IMR-90 (cell line): ENCODE measurements at regions not wholly inside any gene's neighbourhood (a gene's known extent, or its start where the extent isn't known, plus 50 kb on each side); places are given as distances from the start of the nearest gene placed in this dataset.

Experiments
- ATAC-seq: fragments of 200-7000 bp; cut with Tn5 transposase; 2 replicates; pipeline ENCODE4 v1.9.1; 2020; ENCODE audit warnings: low read depth, mild to moderate bottlenecking, moderate library complexity
- BruUV-seq: library from RNA; stranded (reverse); fragments of 400-500 nt; replicated peaks from 2 replicates; lab custom pipeline; 2021; lab: Mats Ljungman, UMichigan
- CTCF ChIA-PET: fragments of 300-600 bp; formaldehyde crosslinking; extraction: SDS; loops from one replicate; lab custom pipeline; 2021; ENCODE audit warnings: antibody characterized with exemption; lab: Yijun Ruan, JAX
- POLR2A ChIA-PET: fragments of 300-600 bp; sonication (Branson Sonifier 250); formaldehyde crosslinking; loops from one replicate; lab custom pipeline; 2022; ENCODE audit warnings: antibody characterized with exemption; ENCODE audit not compliant: unreplicated experiment; lab: Charles Lee
- DNase-seq: peaks from one replicate; pipeline ENCODE4 v3.0.0; 2013
- H2AFZ ChIP-seq: replicated peaks from 2 replicates; pipeline ENCODE3; 2013; ENCODE audit warnings: low read length, mild to moderate bottlenecking; ENCODE audit not compliant: poor library complexity
- H2AK5ac ChIP-seq: 2 replicates; pipeline ENCODE4 v1.6.1; 2013; ENCODE audit warnings: low read depth, low read length, inconsistent platforms
- H2AK9ac ChIP-seq: replicated peaks from 2 replicates; pipeline ENCODE3; 2013; ENCODE audit warnings: mild to moderate bottlenecking, low read depth, low read length, moderate library complexity; ENCODE audit not compliant: poor library complexity
- H2BK120ac ChIP-seq: 2 replicates; pipeline ENCODE4 v1.6.1; 2013; ENCODE audit warnings: low read depth, low read length, inconsistent platforms
- H2BK15ac ChIP-seq: 3 replicates; pipeline ENCODE4 v1.6.1; 2013; ENCODE audit warnings: low read depth, low read length, inconsistent platforms
- H2BK20ac ChIP-seq: 2 replicates; pipeline ENCODE4 v1.6.1; 2013; ENCODE audit warnings: low read depth, mild to moderate bottlenecking, inconsistent platforms, low read length, moderate library complexity
- H2BK5ac ChIP-seq: 2 replicates; pipeline ENCODE4 v1.6.1; 2013; ENCODE audit warnings: mild to moderate bottlenecking, low read depth, low read length, inconsistent platforms; ENCODE audit not compliant: poor library complexity, severe bottlenecking
- H3K14ac ChIP-seq: replicated peaks from 2 replicates; pipeline ENCODE4 v1.6.1; 2013; ENCODE audit warnings: low read depth, low read length, inconsistent platforms
- H3K18ac ChIP-seq: 2 replicates; pipeline ENCODE4 v1.6.1; 2013; ENCODE audit warnings: low read depth, low read length, control low read depth
- H3K23ac ChIP-seq: 2 replicates; pipeline ENCODE4 v1.6.1; 2013; ENCODE audit warnings: low read depth, low read length, inconsistent platforms
- H3K27ac ChIP-seq: 2 replicates; pipeline ENCODE4 v1.5.1; 2013; ENCODE audit warnings: mild to moderate bottlenecking, control low read depth, low read length; ENCODE audit not compliant: insufficient read depth
- H3K27me3 ChIP-seq: 2 replicates; pipeline ENCODE4 v1.6.1; 2013; ENCODE audit warnings: low read length; ENCODE audit not compliant: control insufficient read depth, insufficient read depth
- H3K36me3 ChIP-seq: 2 replicates; pipeline ENCODE4 v1.6.1; 2013; ENCODE audit warnings: low read length, mixed read lengths; ENCODE audit not compliant: control insufficient read depth, insufficient read depth
- H3K4ac ChIP-seq: 2 replicates; pipeline ENCODE4 v1.6.1; 2013; ENCODE audit warnings: low read depth, low read length, inconsistent platforms
- H3K4me1 ChIP-seq: 2 replicates; pipeline ENCODE4 v1.6.1; 2013; ENCODE audit warnings: low read length, mixed read lengths; ENCODE audit not compliant: control insufficient read depth, insufficient read depth
- H3K4me2 ChIP-seq: 2 replicates; pipeline ENCODE4 v1.6.1; 2013; ENCODE audit warnings: low read depth, mild to moderate bottlenecking, control low read depth, low read length, moderate library complexity
- H3K4me3 ChIP-seq: 2 replicates; pipeline ENCODE4 v1.5.1; 2013; ENCODE audit warnings: low read depth, mild to moderate bottlenecking, control low read depth, low read length, moderate library complexity; ENCODE audit not compliant: insufficient read depth
- H3K56ac ChIP-seq: 2 replicates; pipeline ENCODE4 v1.6.1; 2013; ENCODE audit warnings: low read length, inconsistent platforms; ENCODE audit not compliant: insufficient read depth; ENCODE audit errors: extremely low read depth
- H3K79me1 ChIP-seq, 2 experiments: 2 replicates each; pipeline ENCODE4 v1.6.1; 2013; ENCODE audit warnings: low read length in 2 of 2, inconsistent platforms in 1 of 2, low read depth in 1 of 2
- H3K9ac ChIP-seq: 2 replicates; pipeline ENCODE4 v1.6.1; 2013; ENCODE audit warnings: low read depth, low read length, control low read depth
- H3K9me1 ChIP-seq: 2 replicates; pipeline ENCODE4 v1.6.1; 2013; ENCODE audit warnings: low read length, inconsistent platforms; ENCODE audit not compliant: insufficient read depth
- H3K9me3 ChIP-seq: 2 replicates; pipeline ENCODE4 v1.6.1; 2013; ENCODE audit warnings: low read length; ENCODE audit not compliant: control insufficient read depth, insufficient read depth
- H4K20me1 ChIP-seq: 2 replicates; pipeline ENCODE4 v1.6.1; 2013; ENCODE audit warnings: low read length, inconsistent platforms; ENCODE audit not compliant: insufficient read depth
- H4K5ac ChIP-seq: 2 replicates; pipeline ENCODE4 v1.6.1; 2013; ENCODE audit warnings: mild to moderate bottlenecking, low read depth, low read length, control low read depth
- H4K8ac ChIP-seq, 2 experiments: 2 replicates each; pipeline ENCODE4 v1.6.1; 2013; ENCODE audit warnings: low read depth in 2 of 2, low read length in 2 of 2, control low read depth in 1 of 2, inconsistent platforms in 1 of 2
- H4K91ac ChIP-seq: 2 replicates; pipeline ENCODE4 v1.6.1; 2013; ENCODE audit warnings: low read depth, low read length, inconsistent platforms; ENCODE audit not compliant: insufficient read depth
- CEBPB ChIP-seq: IDR thresholded peaks from 2 replicates; pipeline ENCODE4 v1.6.1; 2012; ENCODE audit warnings: low read depth, low read length, improper control_type of control experiment
- CTCF ChIP-seq: conservative IDR thresholded peaks from 2 replicates; pipeline ENCODE4 v1.5.1; 2012; ENCODE audit warnings: mild to moderate bottlenecking, low read depth, low read length, improper control_type of control experiment
- FOS ChIP-seq: fragments of 150-350 bp; IDR thresholded peaks from 2 replicates; pipeline ENCODE4 v1.6.1; 2016; ENCODE audit warnings: low read depth, low read length
- MXI1 ChIP-seq: IDR thresholded peaks from 2 replicates; pipeline ENCODE4 v1.6.1; 2012; ENCODE audit warnings: low read depth, mild to moderate bottlenecking, low read length, moderate library complexity, borderline replicate concordance
- NFE2L2 ChIP-seq: fragments of 150-350 bp; IDR thresholded peaks from 2 replicates; pipeline ENCODE4 v1.6.1; 2016; ENCODE audit warnings: low read depth, mild to moderate bottlenecking, low read length
- POLR2A ChIP-seq: IDR thresholded peaks from 2 replicates; pipeline ENCODE4 v1.6.1; 2012; ENCODE audit warnings: mild to moderate bottlenecking, low read depth, low read length
- RAD21 ChIP-seq: IDR thresholded peaks from 2 replicates; pipeline ENCODE4 v1.6.1; 2012; ENCODE audit warnings: low read length, improper control_type of control experiment
- RCOR1 ChIP-seq: IDR thresholded peaks from 2 replicates; pipeline ENCODE4 v1.6.1; 2012; ENCODE audit warnings: mild to moderate bottlenecking, low read length, improper control_type of control experiment; ENCODE audit not compliant: insufficient replicate concordance
- RFX5 ChIP-seq: IDR thresholded peaks from 2 replicates; pipeline ENCODE4 v1.8.0; 2012; ENCODE audit warnings: low read depth, mild to moderate bottlenecking, low read length, moderate library complexity
- USF2 ChIP-seq: fragments of 150-350 bp; IDR thresholded peaks from 2 replicates; pipeline ENCODE4 v1.6.1; 2017; ENCODE audit warnings: mild to moderate bottlenecking, antibody characterized with exemption, low read length, low read depth
- WGBS, 2 experiments: methylation state at CpG; one replicate each; pipeline versions ENCODE4 v1.1.5 to v1.1.7; 2013; ENCODE audit warnings: missing lambda C conversion rate in 2 of 2; ENCODE audit not compliant: insufficient read length in 1 of 2; ENCODE audit errors: extremely low coverage in 2 of 2; 5-methylcytosine and 5-hydroxymethylcytosine counted together
- dilution Hi-C: fragments of 300-500 bp; cut with HindIII; formaldehyde crosslinking; loops from one replicate; pipeline ENCODE4 v1.14.3; 2018; ENCODE audit warnings: low sequenced_read_pairs; ENCODE audit not compliant: unreplicated experiment
- in situ Hi-C: fragments of 300-500 bp; cut with MboI; formaldehyde crosslinking; loops from 3 replicates; pipeline ENCODE4 v1.14.3; 2019; ENCODE audit warnings: low sequenced_read_pairs, inconsistent platforms, mixed read lengths
- intact Hi-C: fragments of 100-400 bp; cut with micrococcal nuclease; formaldehyde crosslinking; loops from 2 replicates; pipeline ENCODE4 v1.10.0; 2022
- TF ChIP-seq, protein P1 (sequence below): fragments of 150-350 bp; IDR thresholded peaks from 2 replicates; pipeline ENCODE4 v1.6.1; 2016; ENCODE audit warnings: low read depth, mild to moderate bottlenecking, low read length, moderate library complexity, borderline replicate concordance

DNA sequence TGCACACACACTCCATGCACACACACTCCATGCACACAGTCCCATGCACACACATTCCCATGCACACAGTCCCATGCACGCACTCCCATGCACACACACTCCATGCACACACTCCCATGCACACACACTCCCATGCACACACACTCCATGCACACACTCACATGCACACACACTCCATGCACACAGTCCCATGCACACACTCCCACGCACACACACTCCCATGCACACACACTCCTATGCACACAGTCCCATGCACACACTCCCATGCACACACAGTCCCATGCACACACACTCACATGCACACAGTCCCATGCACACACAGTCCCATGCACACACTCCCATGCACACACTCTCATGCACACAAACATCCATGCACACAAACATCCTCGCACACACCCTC is 168.4 kb downstream of the TTLL2 start:
- H3K9ac ChIP-seq: no peak overlapping the region
- no TSS peak for BruUV-seq
- no peaks in the 10 kb centered on the region for H3K4me1 ChIP-seq
- POLR2A ChIA-PET: no interaction called here
- no peak overlapping the region for H4K5ac ChIP-seq
- TF ChIP-seq CTCF (no peak), POLR2A (no peak), FOS (no peak), NFE2L2 (no peak), CEBPB (no peak), RCOR1 (no peak), USF2 (no peak), MXI1 (no peak), RAD21 (no peak), RFX5 (no peak)
- TF ChIP-seq, protein P1, sequence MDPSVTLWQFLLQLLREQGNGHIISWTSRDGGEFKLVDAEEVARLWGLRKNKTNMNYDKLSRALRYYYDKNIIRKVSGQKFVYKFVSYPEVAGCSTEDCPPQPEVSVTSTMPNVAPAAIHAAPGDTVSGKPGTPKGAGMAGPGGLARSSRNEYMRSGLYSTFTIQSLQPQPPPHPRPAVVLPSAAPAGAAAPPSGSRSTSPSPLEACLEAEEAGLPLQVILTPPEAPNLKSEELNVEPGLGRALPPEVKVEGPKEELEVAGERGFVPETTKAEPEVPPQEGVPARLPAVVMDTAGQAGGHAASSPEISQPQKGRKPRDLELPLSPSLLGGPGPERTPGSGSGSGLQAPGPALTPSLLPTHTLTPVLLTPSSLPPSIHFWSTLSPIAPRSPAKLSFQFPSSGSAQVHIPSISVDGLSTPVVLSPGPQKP: no peak
- H2AFZ ChIP-seq: no peak overlapping the region
- no peaks in the 10 kb centered on the region for H4K20me1 ChIP-seq
- DNase-seq (no peak), ATAC-seq (no peak)
- 33% methylated on average over 3 of the region's 3 CpGs; no CpG with 5 or more reads in 1 of the 2 experiments for WGBS, 2 experiments
- H3K9me1 ChIP-seq: no peaks in the 10 kb centered on the region
- no peak overlapping the region for H2BK5ac ChIP-seq
- intact Hi-C loops (no loop called here), dilution Hi-C loops (no loop called here), in situ Hi-C loops (no loop called here)
- CTCF ChIA-PET: no interaction called here
- H3K4me2 ChIP-seq: no peak overlapping the region
- no peak overlapping the region for H3K14ac ChIP-seq
- no peak overlapping the region for H2AK9ac ChIP-seq
- no peak overlapping the region for H2BK20ac ChIP-seq
- no peak overlapping the region for H3K18ac ChIP-seq
- H2BK120ac ChIP-seq: no peak overlapping the region
- no peaks in the 10 kb centered on the region for H3K27me3 ChIP-seq
- no peak overlapping the region for H3K4ac ChIP-seq
- no peak overlapping the region for H3K27ac ChIP-seq
- H3K4me3 ChIP-seq: no peak overlapping the region
- no peak overlapping the region for H4K8ac ChIP-seq
- H3K56ac ChIP-seq: no peak overlapping the region
- H4K91ac ChIP-seq: no peak overlapping the region
- no peak overlapping the region for H2BK15ac ChIP-seq
- no peak overlapping the region for H3K23ac ChIP-seq
- no peaks in the 10 kb centered on the region for H3K36me3 ChIP-seq
- H3K9me3 ChIP-seq: peaks cover 44% of the 10 kb centered on the region
- no peak overlapping the region for H2AK5ac ChIP-seq
- no peaks in the 10 kb centered on the region for H3K79me1 ChIP-seq
